Mammary epithelial cell (primary cell): ENCODE measurements at regions not wholly inside any gene's neighbourhood (a gene's known extent, or its start where the extent isn't known, plus 50 kb on each side); places are given as distances from the start of the nearest gene placed in this dataset.

Experiments used
- CTCF ChIP-seq, 2 donors: IDR thresholded peaks in 1 of 2; conservative IDR thresholded peaks in 1 of 2; 2 replicates each; pipeline ENCODE4 v1.5.1; 2011 to 2012; ENCODE audit warnings: inconsistent platforms in 2 of 2, low read length in 2 of 2, mild to moderate bottlenecking in 2 of 2, control low read depth in 1 of 2, low read depth in 1 of 2; ENCODE audit not compliant: insufficient read depth in 1 of 2; ENCODE audit errors: extremely low read depth in 1 of 2
- EZH2 ChIP-seq: IDR thresholded peaks from 2 replicates; pipeline ENCODE4 v1.6.1; 2012; ENCODE audit warnings: low read length, inconsistent platforms, borderline replicate concordance

GRCh38 chr3:118781839-118782238 lies 252.8 kb downstream of the IGSF11 start:
- TF ChIP-seq CTCF (conservative IDR thresholded peaks at IDR 0.05 in 1 of 2, IDR thresholded peaks at IDR 0.05 in 1 of 2; ENCODE audit: extremely low read depth in 1 of 2, insufficient read depth in 1 of 2, low read depth in 1 of 2, low read length in 2 of 2): no peak
- TF ChIP-seq EZH2: no peak
